ENCODE measurements at regions not wholly inside any gene's neighbourhood (a gene's known extent, or its start where the extent isn't known, plus 50 kb on each side); places are given as distances from the start of the nearest gene placed in this dataset.

DNA sequence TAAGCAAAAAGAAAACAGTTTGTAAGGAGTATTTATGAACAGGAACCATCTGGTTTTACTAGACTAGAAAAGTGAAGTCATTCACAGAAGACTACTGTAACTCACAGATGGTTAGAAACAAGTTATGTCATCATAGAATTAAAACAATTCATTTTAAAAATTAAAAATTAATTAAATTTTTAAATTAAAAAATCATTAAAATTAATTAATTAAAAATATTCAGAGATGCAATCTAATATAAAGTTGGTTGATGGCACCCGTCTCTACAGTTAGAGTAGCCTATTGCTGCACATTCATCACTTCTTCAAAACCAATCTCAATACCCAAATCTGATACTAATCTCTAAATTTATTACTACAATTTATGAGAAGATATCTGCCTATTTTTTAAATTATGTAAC, 454.8 kb upstream of the NUPR2 start:
- no peak for TF ChIP-seq POLR2A (IDR thresholded peaks at IDR 0.05)
- TF ChIP-seq, protein P1, sequence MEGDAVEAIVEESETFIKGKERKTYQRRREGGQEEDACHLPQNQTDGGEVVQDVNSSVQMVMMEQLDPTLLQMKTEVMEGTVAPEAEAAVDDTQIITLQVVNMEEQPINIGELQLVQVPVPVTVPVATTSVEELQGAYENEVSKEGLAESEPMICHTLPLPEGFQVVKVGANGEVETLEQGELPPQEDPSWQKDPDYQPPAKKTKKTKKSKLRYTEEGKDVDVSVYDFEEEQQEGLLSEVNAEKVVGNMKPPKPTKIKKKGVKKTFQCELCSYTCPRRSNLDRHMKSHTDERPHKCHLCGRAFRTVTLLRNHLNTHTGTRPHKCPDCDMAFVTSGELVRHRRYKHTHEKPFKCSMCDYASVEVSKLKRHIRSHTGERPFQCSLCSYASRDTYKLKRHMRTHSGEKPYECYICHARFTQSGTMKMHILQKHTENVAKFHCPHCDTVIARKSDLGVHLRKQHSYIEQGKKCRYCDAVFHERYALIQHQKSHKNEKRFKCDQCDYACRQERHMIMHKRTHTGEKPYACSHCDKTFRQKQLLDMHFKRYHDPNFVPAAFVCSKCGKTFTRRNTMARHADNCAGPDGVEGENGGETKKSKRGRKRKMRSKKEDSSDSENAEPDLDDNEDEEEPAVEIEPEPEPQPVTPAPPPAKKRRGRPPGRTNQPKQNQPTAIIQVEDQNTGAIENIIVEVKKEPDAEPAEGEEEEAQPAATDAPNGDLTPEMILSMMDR (IDR thresholded peaks at IDR 0.05) = no peak

Measured in Peyer's patch (tissue), 4 donors.